OCI-LY1 (cell line): ENCODE measurements at regions not wholly inside any gene's neighbourhood (a gene's known extent, or its start where the extent isn't known, plus 50 kb on each side); places are given as distances from the start of the nearest gene placed in this dataset.

Experiments
- H2AFZ ChIP-seq: fragments of 200-600 bp; sonication (generic), shearing (Covaris generic); 2 replicates; pipeline ENCODE4 v1.6.0; 2014; ENCODE audit warnings: antibody characterized with exemption, mild to moderate bottlenecking, low read length
- H3F3A ChIP-seq: fragments of 200-600 bp; sonication (generic), shearing (Covaris generic); 2 replicates; pipeline ENCODE4 v1.6.0; 2014; ENCODE audit warnings: mild to moderate bottlenecking, antibody characterized with exemption, low read length, moderate library complexity; ENCODE audit not compliant: insufficient read depth
- H3K27ac ChIP-seq: fragments of 200-600 bp; sonication (generic); 2 replicates; pipeline ENCODE4 v1.5.1; 2014; ENCODE audit warnings: low read length, mixed run types, mild to moderate bottlenecking, low read depth; ENCODE audit not compliant: poor library complexity, severe bottlenecking
- H3K27me3 ChIP-seq: fragments of 200-600 bp; sonication (generic); 2 replicates; pipeline ENCODE4 v1.6.0; 2014; ENCODE audit warnings: antibody characterized with exemption, mild to moderate bottlenecking, low read length, moderate library complexity; ENCODE audit not compliant: insufficient read depth
- H3K36me3 ChIP-seq: fragments of 200-600 bp; sonication (generic); 2 replicates; pipeline ENCODE4 v1.6.1; 2014; ENCODE audit warnings: mild to moderate bottlenecking, antibody characterized with exemption, low read length, moderate library complexity, mixed read lengths; ENCODE audit not compliant: insufficient read depth
- H3K4me1 ChIP-seq: fragments of 200-600 bp; sonication (generic); 2 replicates; pipeline ENCODE4 v1.5.1; 2014; ENCODE audit warnings: mild to moderate bottlenecking, low read length, moderate library complexity; ENCODE audit not compliant: insufficient read depth, severe bottlenecking
- H3K4me2 ChIP-seq: fragments of 200-600 bp; sonication (generic), shearing (Covaris generic); 2 replicates; pipeline ENCODE4 v1.6.1; 2014; ENCODE audit warnings: low read length
- H3K4me3 ChIP-seq: fragments of 200-600 bp; sonication (generic); 2 replicates; pipeline ENCODE4 v1.5.1; 2014; ENCODE audit warnings: low read length, low read depth, mild to moderate bottlenecking, mixed read lengths; ENCODE audit not compliant: poor library complexity, severe bottlenecking
- H3K79me2 ChIP-seq: fragments of 200-600 bp; shearing (Covaris generic); 2 replicates; pipeline ENCODE4 v1.6.1; 2016; ENCODE audit warnings: mixed run types, low read length, mixed read lengths; ENCODE audit not compliant: insufficient read depth
- H3K9ac ChIP-seq: fragments of 200-600 bp; sonication (generic), shearing (Covaris generic); 2 replicates; pipeline ENCODE4 v1.6.1; 2014; ENCODE audit warnings: mild to moderate bottlenecking, low read length, mixed read lengths
- H3K9me2 ChIP-seq: fragments of 200-600 bp; sonication (generic), shearing (Covaris generic); 2 replicates; pipeline ENCODE4 v1.6.1; 2014; ENCODE audit warnings: low read depth, mild to moderate bottlenecking, low read length, mixed read lengths
- H3K9me3 ChIP-seq: fragments of 200-600 bp; shearing (Covaris generic); 2 replicates; pipeline ENCODE4 v1.6.1; 2014; ENCODE audit warnings: low read length, mixed read lengths
- H4K20me1 ChIP-seq: fragments of 200-600 bp; sonication (generic), shearing (Covaris generic); 2 replicates; pipeline ENCODE4 v1.6.0; 2016; ENCODE audit warnings: mild to moderate bottlenecking, low read length; ENCODE audit not compliant: insufficient read depth
- CTCF ChIP-seq: fragments of 200-600 bp; sonication (generic), shearing (Covaris generic); IDR thresholded peaks from 2 replicates; pipeline ENCODE4 v1.5.1; 2017; ENCODE audit warnings: mild to moderate bottlenecking, antibody characterized with exemption, low read length, moderate library complexity, mixed read lengths
- EZH2 ChIP-seq: fragments of 200-600 bp; sonication (generic), shearing (Covaris generic); IDR thresholded peaks from 2 replicates; pipeline ENCODE4 v1.8.0; 2017; ENCODE audit warnings: borderline replicate concordance, mixed run types, mild to moderate bottlenecking, antibody characterized with exemption, low read length, moderate library complexity, mixed read lengths

GRCh38 chr2:30312916-30313315, 81.6 kb downstream of the LBH start:
- Histone ChIP-seq H3K4me3 (no peak overlapping the region), H3K9me2 (no peaks in the 10 kb centered on the region), H2AFZ (no peak overlapping the region), H3K4me2 (no peak overlapping the region), H3F3A (no peaks in the 10 kb centered on the region), H3K79me2 (no peaks in the 10 kb centered on the region), H3K27ac (no peak overlapping the region), H3K9ac (no peak overlapping the region), H3K9me3 (no peaks in the 10 kb centered on the region), H3K27me3 (no peaks in the 10 kb centered on the region), H4K20me1 (no peaks in the 10 kb centered on the region), H3K36me3 (no peaks in the 10 kb centered on the region), H3K4me1 (no peaks in the 10 kb centered on the region)
- TF ChIP-seq EZH2: no peak
- TF ChIP-seq CTCF: no peak

DNA sequence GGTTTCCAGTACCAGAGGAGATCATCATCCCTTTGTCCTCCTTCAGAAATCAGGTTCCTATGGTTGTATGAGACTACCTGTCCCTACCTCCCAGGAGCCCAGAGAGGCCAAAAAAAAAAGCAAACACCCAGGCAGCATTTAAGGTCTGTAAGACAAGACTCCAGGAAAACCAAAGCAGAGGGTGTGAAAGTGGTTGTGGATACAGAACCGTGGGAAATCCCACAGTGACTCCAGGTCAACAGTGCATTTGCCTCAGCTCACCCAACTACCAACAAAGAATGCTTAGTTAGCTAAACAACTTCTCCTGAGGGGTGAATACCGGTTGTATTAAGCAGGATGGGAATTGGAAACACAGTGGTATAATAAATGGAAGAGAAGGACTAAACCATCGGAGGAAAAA, 83.6 kb downstream of the LBH start:
- H3K4me2 ChIP-seq: no peak overlapping the region
- H3K4me3 ChIP-seq: no peak overlapping the region
- H3K27ac ChIP-seq: no peak overlapping the region
- no peak overlapping the region for H3K9ac ChIP-seq
- H3K27me3 ChIP-seq: no peaks in the 10 kb centered on the region
- no peak overlapping the region for H2AFZ ChIP-seq
- no peaks in the 10 kb centered on the region for H4K20me1 ChIP-seq
- H3K79me2 ChIP-seq: no peaks in the 10 kb centered on the region
- H3F3A ChIP-seq: no peaks in the 10 kb centered on the region
- TF ChIP-seq CTCF: no peak
- no peak for TF ChIP-seq EZH2
- no peaks in the 10 kb centered on the region for H3K9me3 ChIP-seq
- no peaks in the 10 kb centered on the region for H3K4me1 ChIP-seq
- no peaks in the 10 kb centered on the region for H3K9me2 ChIP-seq
- no peaks in the 10 kb centered on the region for H3K36me3 ChIP-seq

DNA sequence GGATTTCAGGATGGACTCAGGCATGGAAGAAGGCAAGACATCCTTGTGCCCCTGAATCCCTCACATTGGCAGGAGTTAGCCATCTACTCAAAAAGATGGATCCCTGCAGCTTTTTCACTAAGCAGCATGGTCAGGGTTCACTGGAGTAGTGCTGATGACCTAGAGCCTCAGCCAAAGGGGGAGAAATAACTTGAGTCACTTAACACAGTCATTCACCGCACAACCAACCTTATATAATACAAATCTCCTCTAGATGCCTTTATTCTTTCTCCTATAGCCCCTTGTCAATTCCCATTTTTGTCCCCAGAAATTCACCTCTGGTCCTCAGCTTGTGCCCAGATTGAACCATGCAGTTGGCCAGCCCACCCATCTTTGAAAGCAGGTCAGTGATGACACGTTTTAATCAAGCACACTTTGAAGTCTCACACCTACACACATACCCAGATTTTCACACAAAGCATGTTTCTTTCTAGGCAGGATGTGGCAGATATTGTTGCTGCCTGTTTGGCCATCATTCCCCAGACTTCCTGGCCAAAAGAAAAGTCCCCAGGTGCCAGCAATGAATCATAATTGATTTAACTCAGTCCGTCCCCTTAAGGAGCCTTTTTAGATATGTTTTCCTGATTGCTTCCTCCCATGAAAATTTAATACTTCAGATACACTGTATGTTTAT, 84.2 kb downstream of the LBH start:
- H3K9me2 ChIP-seq: no peaks in the 10 kb centered on the region
- H3K36me3 ChIP-seq: no peaks in the 10 kb centered on the region
- H3F3A ChIP-seq: no peaks in the 10 kb centered on the region
- no peaks in the 10 kb centered on the region for H3K9me3 ChIP-seq
- H2AFZ ChIP-seq: no peak overlapping the region
- no peaks in the 10 kb centered on the region for H3K27me3 ChIP-seq
- TF ChIP-seq EZH2 (no peak), CTCF (no peak)
- no peak overlapping the region for H3K9ac ChIP-seq
- no peaks in the 10 kb centered on the region for H3K4me1 ChIP-seq
- no peaks in the 10 kb centered on the region for H3K79me2 ChIP-seq
- no peak overlapping the region for H3K27ac ChIP-seq
- no peaks in the 10 kb centered on the region for H4K20me1 ChIP-seq
- H3K4me2 ChIP-seq: no peak overlapping the region
- H3K4me3 ChIP-seq: no peak overlapping the region
